Fibroblast of villous mesenchyme (primary cell): ENCODE measurements at regions not wholly inside any gene's neighbourhood (a gene's known extent, or its start where the extent isn't known, plus 50 kb on each side); places are given as distances from the start of the nearest gene placed in this dataset.

Experiments
- DNase-seq: peaks from one replicate; pipeline ENCODE4 v3.0.0-alpha.2; 2010; ENCODE audit warnings: low read depth
- H3K4me3 ChIP-seq: 2 replicates; pipeline ENCODE4 v1.5.1; 2011; ENCODE audit warnings: low read depth, mild to moderate bottlenecking, low read length
- CTCF ChIP-seq: IDR thresholded peaks from 2 replicates; pipeline ENCODE4 v1.5.1; 2012; ENCODE audit warnings: low read depth, mild to moderate bottlenecking, low read length; ENCODE audit not compliant: insufficient read depth

GRCh38 chr13:99027661-99028425, 50.0 kb upstream of the DOCK9 start:
- no peak overlapping the region for H3K4me3 ChIP-seq
- no peak for TF ChIP-seq CTCF
- DNase-seq: no peak

DNA sequence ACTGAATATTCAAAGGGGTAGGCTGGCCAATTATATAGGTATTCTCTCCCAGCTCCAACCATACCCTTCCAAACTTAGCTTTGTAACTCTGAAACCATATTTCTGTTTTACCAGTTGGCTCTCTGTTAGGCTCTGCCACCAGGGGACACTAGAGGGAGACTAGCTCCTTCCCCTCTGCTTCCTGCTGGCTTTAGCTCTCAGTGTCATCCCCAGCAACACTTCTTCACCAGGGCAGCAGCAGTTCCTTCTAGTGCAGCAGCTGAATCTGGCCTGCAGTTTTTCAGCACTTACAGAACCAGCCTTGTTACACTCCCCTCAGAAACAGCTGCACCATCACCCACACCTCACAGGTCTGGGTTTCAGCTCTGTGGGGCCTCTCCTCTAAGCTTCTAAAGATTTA, 51.0 kb upstream of the DOCK9 start:
- DNase-seq: no peak
- H3K4me3 ChIP-seq: no peak overlapping the region
- peak; percentile 17 for TF ChIP-seq CTCF

GRCh38 chr13:99029576-99029975, 51.7 kb upstream of the DOCK9 start:
- H3K4me3 ChIP-seq: no peak overlapping the region
- no peak for DNase-seq
- TF ChIP-seq CTCF: no peak

DNA sequence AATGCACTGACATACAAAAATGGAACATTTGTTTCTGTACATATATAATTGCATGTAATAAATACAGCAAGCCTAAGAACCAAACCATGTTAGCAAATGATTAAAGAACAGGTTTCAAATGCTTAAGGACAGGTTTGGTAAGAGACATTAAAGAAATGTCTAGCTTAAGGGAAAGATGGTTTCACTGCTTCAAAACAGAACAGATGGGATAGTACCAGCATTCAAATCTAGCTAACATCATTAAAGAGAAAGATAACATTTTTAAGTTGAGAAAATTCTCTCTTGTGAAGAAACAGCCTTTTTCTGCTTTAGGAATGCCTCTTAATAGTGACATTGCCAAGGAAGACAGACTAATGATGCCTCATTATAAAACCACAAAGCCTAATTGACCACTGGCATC, 52.5 kb upstream of the DOCK9 start:
- no peak overlapping the region for H3K4me3 ChIP-seq
- no peak for DNase-seq
- TF ChIP-seq CTCF: no peak

- no peak for TF ChIP-seq CTCF
- H3K4me3 ChIP-seq: no peak overlapping the region
- no peak for DNase-seq
Measured at GRCh38 chr13:99031832-99032231, 54.0 kb upstream of the DOCK9 start.

GRCh38 chr13:99033814-99034213, 56.0 kb upstream of the DOCK9 start:
- peak; percentile 44 for DNase-seq
- H3K4me3 ChIP-seq: no peak overlapping the region
- peak; percentile 68 for TF ChIP-seq CTCF

DNA sequence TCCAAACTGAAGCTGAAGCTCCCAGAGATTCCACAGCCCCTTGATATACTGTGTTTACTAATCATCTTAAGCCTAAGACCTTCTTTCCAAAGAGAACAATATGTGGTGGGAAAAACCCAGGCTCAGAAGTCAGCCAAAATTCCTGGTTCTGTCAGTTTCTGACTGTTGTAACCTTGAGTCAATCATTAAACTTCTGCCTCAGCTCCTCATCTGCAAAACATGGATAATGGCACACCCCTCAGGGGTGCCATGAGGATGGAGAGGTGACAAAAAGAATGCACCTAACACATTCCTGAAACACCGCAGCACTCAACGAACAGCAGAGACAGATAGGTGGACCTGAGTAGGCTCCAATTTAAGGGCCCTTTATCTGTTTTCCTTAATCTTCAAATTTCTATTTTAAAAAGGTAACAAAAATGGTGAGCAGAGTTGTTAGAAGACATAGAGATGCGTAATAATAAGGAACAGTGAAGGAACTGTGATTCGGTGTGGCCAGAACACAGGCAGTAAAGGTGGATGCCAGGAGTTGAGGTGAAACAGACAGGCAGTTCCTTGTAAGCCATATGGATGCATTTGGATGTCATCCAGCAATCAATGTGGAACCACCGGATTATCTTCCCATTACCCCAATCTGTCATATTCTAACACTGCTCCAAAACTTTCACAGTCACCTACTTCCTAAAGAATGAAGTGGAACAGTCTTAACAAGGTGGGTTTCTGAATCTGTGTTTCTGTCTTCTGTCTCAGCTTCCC, 56.6 kb upstream of the DOCK9 start:
- no peak overlapping the region for H3K4me3 ChIP-seq
- no peak for TF ChIP-seq CTCF

More for the DNA sequence above, 56.6 kb upstream of the DOCK9 start:
- DNase-seq: no peak
